PC-9 (cell line): ENCODE measurements at regions not wholly inside any gene's neighbourhood (a gene's known extent, or its start where the extent isn't known, plus 50 kb on each side); places are given as distances from the start of the nearest gene placed in this dataset.
"Not testable (repeated sequence)": the region's sequence is repeated elsewhere in the genome, so short reads cannot be mapped to it uniquely, and the experiment has no call there.

Experiments
- BruUV-seq: library from RNA; stranded (reverse); fragments of 400-500 nt; replicated peaks from 2 replicates; lab custom pipeline; 2021; lab: Mats Ljungman, UMichigan
- CTCF ChIA-PET: fragments of 300-600 bp; sonication (Branson Sonifier 250); formaldehyde crosslinking; loops from one replicate; lab custom pipeline; 2022; ENCODE audit warnings: antibody characterized with exemption; lab: Charles Lee
- POLR2A ChIA-PET: fragments of 300-600 bp; sonication (Branson Sonifier 250); formaldehyde crosslinking; loops from one replicate; lab custom pipeline; 2022; ENCODE audit warnings: antibody characterized with exemption; ENCODE audit not compliant: unreplicated experiment; lab: Charles Lee
- DNase-seq, 2 experiments: peaks; one replicate each; pipeline versions ENCODE4 v3.0.0 to v3.0.0-alpha.2; 2015 to 2022; ENCODE audit warnings: mixed read lengths in 1 of 2
- H2AFZ ChIP-seq: fragments of 200-600 bp; sonication (generic); 2 replicates; pipeline ENCODE4 v1.8.1; 2017; ENCODE audit warnings: antibody characterized with exemption
- H3F3A ChIP-seq: fragments of 200-600 bp; sonication (generic); 2 replicates; pipeline ENCODE4 v1.8.1; 2017; ENCODE audit warnings: antibody characterized with exemption, mild to moderate bottlenecking, low read depth; ENCODE audit not compliant: insufficient read depth
- H3K27ac ChIP-seq: fragments of 200-600 bp; sonication (generic); 2 replicates; pipeline ENCODE4 v1.6.1; 2016; ENCODE audit warnings: mixed run types
- H3K27me3 ChIP-seq: fragments of 200-600 bp; sonication (generic); 2 replicates; pipeline ENCODE4 v1.6.1; 2016; ENCODE audit warnings: low read depth, mixed run types; ENCODE audit not compliant: insufficient read depth
- H3K36me3 ChIP-seq: fragments of 200-600 bp; sonication (generic); 2 replicates; pipeline ENCODE4 v1.6.1; 2016; ENCODE audit warnings: low read depth, mixed run types
- H3K4me1 ChIP-seq: fragments of 200-600 bp; sonication (generic); replicated peaks from 2 replicates; pipeline ENCODE4 v1.6.1; 2016; ENCODE audit warnings: mixed run types; ENCODE audit not compliant: insufficient read depth
- H3K4me2 ChIP-seq: fragments of 200-600 bp; sonication (generic); 2 replicates; pipeline ENCODE4 v1.6.1; 2017; ENCODE audit warnings: mixed run types
- H3K4me3 ChIP-seq: fragments of 200-600 bp; sonication (generic); 2 replicates; pipeline ENCODE4 v1.6.1; 2016; ENCODE audit warnings: mixed run types
- H3K79me2 ChIP-seq: fragments of 200-600 bp; sonication (generic); 2 replicates; pipeline ENCODE4 v1.6.1; 2017; ENCODE audit warnings: low read depth, mixed run types
- H3K9me2 ChIP-seq: fragments of 200-600 bp; sonication (generic); 2 replicates; pipeline ENCODE4 v1.8.1; 2017; ENCODE audit warnings: mild to moderate bottlenecking; ENCODE audit not compliant: insufficient read depth
- H3K9me3 ChIP-seq: fragments of 200-600 bp; sonication (generic); 2 replicates; pipeline ENCODE4 v1.8.1; 2016; ENCODE audit warnings: low read depth; ENCODE audit not compliant: insufficient read depth
- H4K20me1 ChIP-seq: fragments of 200-600 bp; sonication (generic); 2 replicates; pipeline ENCODE4 v1.8.1; 2017; ENCODE audit not compliant: insufficient read depth
- CTCF ChIP-seq: fragments of 200-600 bp; sonication (generic); conservative IDR thresholded peaks from 2 replicates; pipeline ENCODE4 v1.6.1; 2017; ENCODE audit warnings: mixed run types, antibody characterized with exemption, mild to moderate bottlenecking, moderate library complexity
- EZH2 ChIP-seq: fragments of 200-600 bp; sonication (generic); IDR thresholded peaks from 2 replicates; pipeline ENCODE4 v1.8.0; 2017; ENCODE audit warnings: antibody characterized with exemption, low read depth
- intact Hi-C: fragments of 100-400 bp; cut with micrococcal nuclease; formaldehyde crosslinking; loops from one replicate; pipeline ENCODE4 v1.10.0; 2022; ENCODE audit not compliant: unreplicated experiment

- no peaks in the 10 kb centered on the region for H3K9me2 ChIP-seq
- H2AFZ ChIP-seq, result no peak overlapping the region
- POLR2A ChIA-PET, result no interaction called here
- no peaks in the 10 kb centered on the region for H3K36me3 ChIP-seq
- no peaks in the 10 kb centered on the region for H3K9me3 ChIP-seq
- H3K4me1 ChIP-seq, result peaks cover 15% of the 10 kb centered on the region
- H3K27ac ChIP-seq, result peak overlapping the region; percentile 40; the same call in 1 of the 2 replicates
- CTCF ChIA-PET, result no interaction called here
- no peak for TF ChIP-seq CTCF
- TF ChIP-seq EZH2, result no peak
- H3K4me2 ChIP-seq, result 0 out of 2 replicates have a peak overlapping the region, but pooled peaks have one; percentile 7
- no peak overlapping the region for H3K4me3 ChIP-seq
- no peaks in the 10 kb centered on the region for H3F3A ChIP-seq
- no peaks in the 10 kb centered on the region for H3K27me3 ChIP-seq
- BruUV-seq, result no TSS peak
- no peaks in the 10 kb centered on the region for H3K79me2 ChIP-seq
- no peak for DNase-seq
- H4K20me1 ChIP-seq, result no peaks in the 10 kb centered on the region
- intact Hi-C loops, result no loop called here
Measured at GRCh38 chr1:197837911-197838310, 62.6 kb upstream of the DENND1B start.

GRCh38 chr1:197836356-197836755, 61.1 kb upstream of the DENND1B start:
- intact Hi-C loops, BruUV-seq: not testable (repeated sequence)
- H3K4me1 ChIP-seq, result peaks cover 15% of the 10 kb centered on the region

GRCh38 chr1:197829011-197829410, 53.7 kb upstream of the DENND1B start:
- H3K4me3 ChIP-seq, H3K4me1 ChIP-seq, H3K9me3 ChIP-seq, H2AFZ ChIP-seq, H3K36me3 ChIP-seq, H3K9me2 ChIP-seq, H3K4me2 ChIP-seq, BruUV-seq, H3K79me2 ChIP-seq, CTCF ChIA-PET, H3K27me3 ChIP-seq, H3K27ac ChIP-seq, DNase-seq, POLR2A ChIA-PET, H4K20me1 ChIP-seq, H3F3A ChIP-seq, intact Hi-C loops: not testable (repeated sequence)

More at GRCh38 chr1:197836356-197836755, 61.1 kb upstream of the DENND1B start:
- H3K4me3 ChIP-seq, H2AFZ ChIP-seq, H3K27ac ChIP-seq, H3K36me3 ChIP-seq, DNase-seq, H3K27me3 ChIP-seq, H4K20me1 ChIP-seq, H3F3A ChIP-seq, H3K4me2 ChIP-seq, H3K9me2 ChIP-seq, POLR2A ChIA-PET, H3K9me3 ChIP-seq, H3K79me2 ChIP-seq, CTCF ChIA-PET: not testable (repeated sequence)

- Histone ChIP-seq H2AFZ (no peak overlapping the region), H3K27me3 (no peaks in the 10 kb centered on the region), H3K27ac (no peak overlapping the region), H3K4me3 (no peak overlapping the region), H3K4me2 (no peak overlapping the region), H3K79me2 (no peaks in the 10 kb centered on the region), H3F3A (no peaks in the 10 kb centered on the region), H3K36me3 (no peaks in the 10 kb centered on the region), H3K4me1 (no peaks in the 10 kb centered on the region), H4K20me1 (no peaks in the 10 kb centered on the region), H3K9me3 (no peaks in the 10 kb centered on the region; the same call in 1 of the 2 replicates), H3K9me2 (no peaks in the 10 kb centered on the region)
- ChIA-PET POLR2A (no interaction called here), CTCF (no interaction called here)
- intact Hi-C loops, result no loop called here
- no peak for TF ChIP-seq CTCF
- no peak for TF ChIP-seq EZH2
- DNase-seq, result no peak
- no TSS peak for BruUV-seq
Measured at GRCh38 chr1:197825541-197825940, 50.3 kb upstream of the DENND1B start.
